Activated B cell treated with CpG ODN at 0.5 μM for 24 hours (primary cell): ENCODE measurements at regions not wholly inside any gene's neighbourhood (a gene's known extent, or its start where the extent isn't known, plus 50 kb on each side); places are given as distances from the start of the nearest gene placed in this dataset.

ENCODE experiments used
- ATAC-seq: fragments of 200-7000 bp; cut with Tn5 transposase; one replicate; pipeline ENCODE4 v1.10.0; 2021; ENCODE audit warnings: low read depth, mild to moderate bottlenecking, moderate library complexity
- CTCF ChIA-PET: fragments of 350-600 bp; sonication (Branson Sonifier 250); formaldehyde crosslinking; loops from one replicate; lab custom pipeline; 2021; ENCODE audit warnings: antibody characterized with exemption; lab: Charles Lee
- POLR2A ChIA-PET: fragments of 350-600 bp; sonication (Branson Sonifier 250); formaldehyde crosslinking; loops from one replicate; lab custom pipeline; 2021; ENCODE audit warnings: antibody characterized with exemption; lab: Charles Lee
- DNase-seq: peaks from one replicate; pipeline ENCODE4 v3.0.0; 2022
- H3K27ac Mint-ChIP-seq: one replicate; pipeline ENCODE4 v1.8.0; 2020; ENCODE audit warnings: mixed read lengths
- H3K27me3 Mint-ChIP-seq: one replicate; pipeline ENCODE4 v1.8.0; 2021; ENCODE audit warnings: mixed read lengths
- H3K36me3 Mint-ChIP-seq: one replicate; pipeline ENCODE4 v1.8.0; 2021; ENCODE audit warnings: low read depth, mixed read lengths
- H3K4me1 Mint-ChIP-seq: one replicate; pipeline ENCODE4 v1.8.0; 2021; ENCODE audit warnings: mixed read lengths
- H3K4me3 Mint-ChIP-seq: one replicate; pipeline ENCODE4 v1.8.0; 2020; ENCODE audit warnings: mild to moderate bottlenecking, mixed read lengths
- H3K9me3 Mint-ChIP-seq: one replicate; pipeline ENCODE4 v1.8.0; 2020; ENCODE audit warnings: mixed read lengths
- CTCF ChIP-seq: fragments of 200-600 bp; IDR thresholded peaks from one replicate; pipeline ENCODE4 v1.8.0; 2022; ENCODE audit warnings: antibody characterized with exemption, mild to moderate bottlenecking
- intact Hi-C: fragments of 100-400 bp; cut with micrococcal nuclease; formaldehyde crosslinking; loops from one replicate; pipeline ENCODE4 v1.15.1; 2024

GRCh38 chr4:164304101-164304639 lies 449.8 kb upstream of the SMIM31 start:
- H3K4me3 Mint-ChIP-seq: no peak overlapping the region
- no peaks in the 10 kb centered on the region for H3K27me3 Mint-ChIP-seq
- H3K27ac Mint-ChIP-seq: no peak overlapping the region
- ChIA-PET CTCF (no interaction called here), POLR2A (no interaction called here)
- H3K9me3 Mint-ChIP-seq: no peaks in the 10 kb centered on the region
- intact Hi-C loops: no loop called here
- no peaks in the 10 kb centered on the region for H3K36me3 Mint-ChIP-seq
- H3K4me1 Mint-ChIP-seq: no peaks in the 10 kb centered on the region
- DNase-seq: no peak
- TF ChIP-seq CTCF: no peak
- no peak for ATAC-seq

- Mint-ChIP-seq H3K4me3 (no peak overlapping the region), H3K27me3 (no peaks in the 10 kb centered on the region), H3K27ac (no peak overlapping the region), H3K9me3 (no peaks in the 10 kb centered on the region), H3K4me1 (no peaks in the 10 kb centered on the region), H3K36me3 (no peaks in the 10 kb centered on the region)
- ATAC-seq (no peak), DNase-seq (no peak)
- intact Hi-C loops: no loop called here
- TF ChIP-seq CTCF: no peak
- POLR2A ChIA-PET: no interaction called here
- CTCF ChIA-PET: no interaction called here
These were observed 449.1 kb upstream of the SMIM31 start for GRCh38 chr4:164304861-164305260.

GRCh38 chr4:164307262-164307661 lies 446.7 kb upstream of the SMIM31 start:
- DNase-seq: no peak
- Mint-ChIP-seq H3K27ac (no peak overlapping the region), H3K9me3 (no peaks in the 10 kb centered on the region), H3K4me1 (no peaks in the 10 kb centered on the region), H3K27me3 (no peaks in the 10 kb centered on the region), H3K36me3 (no peaks in the 10 kb centered on the region), H3K4me3 (no peak overlapping the region)
- TF ChIP-seq CTCF: no peak
- no peak for ATAC-seq
- POLR2A ChIA-PET: no interaction called here
- CTCF ChIA-PET: no interaction called here
- intact Hi-C loops: no loop called here

- POLR2A ChIA-PET: no interaction called here
- DNase-seq (no peak), ATAC-seq (no peak)
- Mint-ChIP-seq H3K27me3 (no peaks in the 10 kb centered on the region), H3K4me3 (no peak overlapping the region), H3K4me1 (no peaks in the 10 kb centered on the region), H3K9me3 (no peaks in the 10 kb centered on the region), H3K36me3 (no peaks in the 10 kb centered on the region), H3K27ac (no peak overlapping the region)
- TF ChIP-seq CTCF: no peak
- CTCF ChIA-PET: no interaction called here
- intact Hi-C loops: no loop called here
These were observed 441.3 kb upstream of the SMIM31 start for GRCh38 chr4:164312671-164313070.

- ATAC-seq (no peak), DNase-seq (no peak)
- intact Hi-C loops: no loop called here
- H3K4me1 Mint-ChIP-seq: no peaks in the 10 kb centered on the region
- H3K27me3 Mint-ChIP-seq: no peaks in the 10 kb centered on the region
- POLR2A ChIA-PET: no interaction called here
- no peaks in the 10 kb centered on the region for H3K36me3 Mint-ChIP-seq
- no peaks in the 10 kb centered on the region for H3K9me3 Mint-ChIP-seq
- no peak for TF ChIP-seq CTCF
- no peak overlapping the region for H3K27ac Mint-ChIP-seq
- CTCF ChIA-PET: no interaction called here
- no peak overlapping the region for H3K4me3 Mint-ChIP-seq
These were observed 440.1 kb upstream of the SMIM31 start for GRCh38 chr4:164313853-164314252.
